Osteocyte (in vitro differentiated cells): ENCODE measurements at regions not wholly inside any gene's neighbourhood (a gene's known extent, or its start where the extent isn't known, plus 50 kb on each side); places are given as distances from the start of the nearest gene placed in this dataset.

Experiments used
- DNase-seq: peaks from one replicate; pipeline ENCODE4 v3.0.0; 2021; ENCODE audit warnings: mixed read lengths; ENCODE audit not compliant: unreplicated experiment; ENCODE audit errors: extremely low spot score
- H3K27ac Mint-ChIP-seq: one replicate; pipeline ENCODE4 v1.8.0; 2021; ENCODE audit warnings: mild to moderate bottlenecking, mixed read lengths; ENCODE audit not compliant: unreplicated experiment
- H3K27me3 Mint-ChIP-seq: one replicate; pipeline ENCODE4 v1.8.0; 2021; ENCODE audit warnings: mixed read lengths; ENCODE audit not compliant: unreplicated experiment
- H3K36me3 Mint-ChIP-seq: one replicate; pipeline ENCODE4 v1.8.0; 2021; ENCODE audit warnings: mixed read lengths; ENCODE audit not compliant: unreplicated experiment
- H3K4me1 Mint-ChIP-seq: one replicate; pipeline ENCODE4 v1.8.0; 2021; ENCODE audit warnings: mixed read lengths; ENCODE audit not compliant: unreplicated experiment
- H3K4me3 Mint-ChIP-seq: one replicate; pipeline ENCODE4 v1.8.0; 2021; ENCODE audit warnings: mild to moderate bottlenecking, moderate library complexity, mixed read lengths; ENCODE audit not compliant: unreplicated experiment
- H3K9me3 Mint-ChIP-seq: one replicate; pipeline ENCODE4 v1.8.0; 2021; ENCODE audit warnings: mixed read lengths; ENCODE audit not compliant: unreplicated experiment
- TF ChIP-seq, protein P1 (sequence below): fragments of 200-600 bp; sonication (generic); IDR thresholded peaks from 2 replicates; pipeline ENCODE4 v1.5.0; 2021; ENCODE audit warnings: antibody characterized with exemption, mild to moderate bottlenecking, moderate library complexity

DNA sequence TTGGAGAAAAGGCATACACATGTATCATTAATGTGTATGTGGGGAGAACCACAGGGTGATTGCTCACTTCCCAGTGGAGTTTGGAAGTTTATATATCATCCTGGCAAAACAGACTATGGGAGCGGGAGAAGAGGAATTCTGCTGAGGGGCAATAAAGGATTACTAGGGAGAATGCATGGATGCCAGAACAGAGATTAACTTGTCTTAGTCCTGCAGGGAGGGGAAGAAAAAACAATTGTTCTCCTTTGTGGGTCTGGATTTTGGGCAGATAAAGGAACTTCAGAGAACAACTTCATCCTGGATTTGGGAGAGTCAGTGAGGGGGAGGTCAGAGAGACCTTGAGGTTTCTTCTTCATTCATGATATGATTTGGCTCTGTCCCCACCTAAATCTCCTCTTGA lies 55.9 kb upstream of the SOX13 start:
- Mint-ChIP-seq H3K4me1 (no peaks in the 10 kb centered on the region), H3K4me3 (no peak overlapping the region), H3K9me3 (peaks cover 3% of the 10 kb centered on the region), H3K36me3 (no peaks in the 10 kb centered on the region), H3K27me3 (peaks cover 34% of the 10 kb centered on the region), H3K27ac (no peak overlapping the region)
- TF ChIP-seq, protein P1, sequence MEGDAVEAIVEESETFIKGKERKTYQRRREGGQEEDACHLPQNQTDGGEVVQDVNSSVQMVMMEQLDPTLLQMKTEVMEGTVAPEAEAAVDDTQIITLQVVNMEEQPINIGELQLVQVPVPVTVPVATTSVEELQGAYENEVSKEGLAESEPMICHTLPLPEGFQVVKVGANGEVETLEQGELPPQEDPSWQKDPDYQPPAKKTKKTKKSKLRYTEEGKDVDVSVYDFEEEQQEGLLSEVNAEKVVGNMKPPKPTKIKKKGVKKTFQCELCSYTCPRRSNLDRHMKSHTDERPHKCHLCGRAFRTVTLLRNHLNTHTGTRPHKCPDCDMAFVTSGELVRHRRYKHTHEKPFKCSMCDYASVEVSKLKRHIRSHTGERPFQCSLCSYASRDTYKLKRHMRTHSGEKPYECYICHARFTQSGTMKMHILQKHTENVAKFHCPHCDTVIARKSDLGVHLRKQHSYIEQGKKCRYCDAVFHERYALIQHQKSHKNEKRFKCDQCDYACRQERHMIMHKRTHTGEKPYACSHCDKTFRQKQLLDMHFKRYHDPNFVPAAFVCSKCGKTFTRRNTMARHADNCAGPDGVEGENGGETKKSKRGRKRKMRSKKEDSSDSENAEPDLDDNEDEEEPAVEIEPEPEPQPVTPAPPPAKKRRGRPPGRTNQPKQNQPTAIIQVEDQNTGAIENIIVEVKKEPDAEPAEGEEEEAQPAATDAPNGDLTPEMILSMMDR = no peak
- no peak for DNase-seq

DNA sequence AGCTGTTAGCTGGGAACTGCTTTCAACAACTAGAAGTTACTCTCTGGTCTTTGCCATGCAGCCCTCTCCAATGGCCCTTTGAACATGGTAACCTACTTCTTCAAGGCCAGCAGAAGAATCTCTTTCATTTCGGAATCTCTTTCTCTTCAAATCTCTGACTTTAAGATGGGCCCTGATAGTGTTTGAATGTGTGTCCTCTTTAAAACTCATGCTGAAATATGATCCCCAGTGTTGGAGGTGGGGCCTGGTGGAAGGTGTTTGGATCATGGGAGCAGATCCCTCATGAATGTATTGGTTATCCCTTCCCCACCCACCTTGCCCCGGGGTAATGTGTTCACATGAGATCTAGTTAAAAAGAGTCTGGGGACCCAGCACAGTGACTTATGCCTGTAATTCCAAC lies 54.5 kb upstream of the SOX13 start:
- H3K9me3 Mint-ChIP-seq = peaks cover 3% of the 10 kb centered on the region
- no peak overlapping the region for H3K4me3 Mint-ChIP-seq
- peaks cover 37% of the 10 kb centered on the region for H3K27me3 Mint-ChIP-seq
- no peak for DNase-seq
- TF ChIP-seq, protein P1 = no peak
- H3K4me1 Mint-ChIP-seq = no peaks in the 10 kb centered on the region
- H3K36me3 Mint-ChIP-seq = no peaks in the 10 kb centered on the region
- no peak overlapping the region for H3K27ac Mint-ChIP-seq
